ENCODE measurements at regions not wholly inside any gene's neighbourhood (a gene's known extent, or its start where the extent isn't known, plus 50 kb on each side); places are given as distances from the start of the nearest gene placed in this dataset.

DNA sequence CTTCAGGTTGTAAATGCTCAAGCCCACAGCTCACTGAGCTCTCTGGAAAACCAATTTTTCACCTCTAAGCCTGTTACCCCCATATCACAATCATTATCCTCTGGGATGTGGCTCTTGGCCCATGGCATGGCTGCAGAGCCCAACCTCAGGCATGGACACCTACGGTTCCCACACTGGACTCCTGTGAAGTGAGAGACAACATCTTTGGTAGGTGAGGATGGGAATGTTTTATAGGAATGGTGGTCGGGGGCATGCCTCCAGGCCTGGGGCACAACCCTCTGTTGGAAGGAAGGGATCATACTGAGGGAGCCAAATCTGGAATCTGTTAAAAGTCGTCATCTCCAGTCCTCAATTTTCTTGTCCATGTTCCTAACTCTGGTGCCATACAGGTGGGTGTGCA lies 179.1 kb downstream of the FOXD2 start:
- Histone ChIP-seq H3K4me3 (ENCODE audit: low read length) (no peak overlapping the region), H3K9me3 (ENCODE audit: insufficient read depth, low read depth, low read length) (no peaks in the 10 kb centered on the region), H3K36me3 (ENCODE audit: insufficient read depth, low read depth, low read length) (no peaks in the 10 kb centered on the region), H3K27ac (ENCODE audit: low read length) (no peak overlapping the region), H3K9ac (ENCODE audit: low read depth, low read length) (no peak overlapping the region), H3K4me1 (ENCODE audit: insufficient read depth, low read length) (no peaks in the 10 kb centered on the region), H3K27me3 (ENCODE audit: insufficient read depth, low read length) (peaks cover 23% of the 10 kb centered on the region)

GRCh38 chr1:47617381-47618221 lies 179.8 kb downstream of the FOXD2 start:
- Histone ChIP-seq H3K36me3 (ENCODE audit: insufficient read depth, low read depth, low read length) (no peaks in the 10 kb centered on the region), H3K9me3 (ENCODE audit: insufficient read depth, low read depth, low read length) (no peaks in the 10 kb centered on the region), H3K27me3 (ENCODE audit: insufficient read depth, low read length) (peaks cover 28% of the 10 kb centered on the region), H3K9ac (ENCODE audit: low read depth, low read length) (no peak overlapping the region), H3K4me3 (ENCODE audit: low read length) (no peak overlapping the region), H3K27ac (ENCODE audit: low read length) (no peak overlapping the region), H3K4me1 (ENCODE audit: insufficient read depth, low read length) (no peaks in the 10 kb centered on the region)

DNA sequence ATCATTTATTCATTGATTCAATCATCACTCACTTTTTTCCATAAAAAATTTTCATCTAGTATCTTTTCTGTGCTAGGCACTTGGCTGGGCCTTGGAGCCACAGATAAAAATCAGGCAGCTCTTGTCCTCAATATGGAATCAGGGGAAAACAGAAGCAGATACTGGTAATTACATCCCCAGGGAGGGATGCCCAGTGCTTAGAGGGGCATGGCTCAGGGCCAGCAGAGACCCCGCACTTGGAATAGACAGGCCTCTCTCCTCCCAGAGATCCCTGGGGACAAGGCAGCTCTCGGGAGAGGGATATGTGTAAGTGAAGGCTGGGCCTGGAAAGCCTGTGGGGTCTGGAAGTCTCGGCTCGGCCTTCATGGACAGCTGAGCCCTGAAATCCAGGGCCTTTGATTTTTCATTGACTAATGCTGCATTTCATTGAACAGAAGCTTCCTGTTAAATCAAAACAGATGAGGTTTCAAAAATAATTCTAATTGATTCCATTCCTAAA lies 180.4 kb downstream of the FOXD2 start:
- Histone ChIP-seq H3K27ac (ENCODE audit: low read length) (no peak overlapping the region), H3K4me1 (ENCODE audit: insufficient read depth, low read length) (no peaks in the 10 kb centered on the region), H3K9ac (ENCODE audit: low read depth, low read length) (no peak overlapping the region), H3K36me3 (ENCODE audit: insufficient read depth, low read depth, low read length) (no peaks in the 10 kb centered on the region), H3K27me3 (ENCODE audit: insufficient read depth, low read length) (peaks cover 29% of the 10 kb centered on the region), H3K4me3 (ENCODE audit: low read length) (no peak overlapping the region), H3K9me3 (ENCODE audit: insufficient read depth, low read depth, low read length) (no peaks in the 10 kb centered on the region)

DNA sequence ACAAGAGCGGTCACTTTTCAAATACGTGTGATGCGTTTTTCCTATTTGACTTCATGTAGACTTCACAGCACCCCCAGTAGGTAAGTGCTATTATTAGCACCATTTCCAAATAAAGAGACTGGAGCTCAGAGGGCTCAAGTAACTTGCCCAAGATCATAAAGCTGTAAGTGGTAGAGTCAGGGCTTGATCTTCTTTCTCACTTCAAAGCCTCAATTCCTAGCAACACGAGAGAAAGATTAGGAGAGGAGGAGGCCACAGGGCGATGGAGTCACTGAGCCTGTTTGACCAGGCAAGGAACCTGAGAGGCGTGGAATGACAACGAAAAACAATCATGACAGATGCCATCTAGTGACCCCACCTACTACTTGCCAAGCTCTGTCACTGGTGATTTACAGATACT lies 181.0 kb downstream of the FOXD2 start:
- no peak overlapping the region for H3K27ac ChIP-seq (ENCODE audit: low read length)
- H3K4me3 ChIP-seq (ENCODE audit: low read length) = no peak overlapping the region
- no peak overlapping the region for H3K9ac ChIP-seq (ENCODE audit: low read depth, low read length)

GRCh38 chr1:47621483-47621882 lies 183.6 kb downstream of the FOXD2 start:
- Histone ChIP-seq H3K9ac (ENCODE audit: low read depth, low read length) (no peak overlapping the region), H3K36me3 (ENCODE audit: insufficient read depth, low read depth, low read length) (no peaks in the 10 kb centered on the region), H3K4me1 (ENCODE audit: insufficient read depth, low read length) (no peaks in the 10 kb centered on the region), H3K27ac (ENCODE audit: low read length) (no peak overlapping the region), H3K4me3 (ENCODE audit: low read length) (no peak overlapping the region), H3K9me3 (ENCODE audit: insufficient read depth, low read depth, low read length) (no peaks in the 10 kb centered on the region), H3K27me3 (ENCODE audit: insufficient read depth, low read length) (peaks cover 37% of the 10 kb centered on the region)

More for the DNA sequence above, 181.0 kb downstream of the FOXD2 start:
- Histone ChIP-seq H3K36me3 (ENCODE audit: insufficient read depth, low read depth, low read length) (no peaks in the 10 kb centered on the region), H3K9me3 (ENCODE audit: insufficient read depth, low read depth, low read length) (no peaks in the 10 kb centered on the region), H3K4me1 (ENCODE audit: insufficient read depth, low read length) (no peaks in the 10 kb centered on the region), H3K27me3 (ENCODE audit: insufficient read depth, low read length) (peaks cover 32% of the 10 kb centered on the region)

GRCh38 chr1:47621977-47622376 lies 184.1 kb downstream of the FOXD2 start:
- Histone ChIP-seq H3K4me1 (ENCODE audit: insufficient read depth, low read length) (no peaks in the 10 kb centered on the region), H3K27me3 (ENCODE audit: insufficient read depth, low read length) (peaks cover 37% of the 10 kb centered on the region), H3K9me3 (ENCODE audit: insufficient read depth, low read depth, low read length) (no peaks in the 10 kb centered on the region), H3K9ac (ENCODE audit: low read depth, low read length) (no peak overlapping the region), H3K27ac (ENCODE audit: low read length) (no peak overlapping the region), H3K36me3 (ENCODE audit: insufficient read depth, low read depth, low read length) (no peaks in the 10 kb centered on the region), H3K4me3 (ENCODE audit: low read length) (no peak overlapping the region)

- Histone ChIP-seq H3K9me3 (ENCODE audit: insufficient read depth, low read depth, low read length) (no peaks in the 10 kb centered on the region), H3K9ac (ENCODE audit: low read depth, low read length) (no peak overlapping the region)
These were observed 185.1 kb downstream of the FOXD2 start for GRCh38 chr1:47622776-47623556.

GRCh38 chr1:47623557-47623940 lies 185.7 kb downstream of the FOXD2 start:
- Histone ChIP-seq H3K27ac (ENCODE audit: low read length) (no peak overlapping the region), H3K4me1 (ENCODE audit: insufficient read depth, low read length) (no peaks in the 10 kb centered on the region), H3K9ac (ENCODE audit: low read depth, low read length) (no peak overlapping the region), H3K9me3 (ENCODE audit: insufficient read depth, low read depth, low read length) (no peaks in the 10 kb centered on the region), H3K36me3 (ENCODE audit: insufficient read depth, low read depth, low read length) (no peaks in the 10 kb centered on the region), H3K27me3 (ENCODE audit: insufficient read depth, low read length) (peaks cover 37% of the 10 kb centered on the region), H3K4me3 (ENCODE audit: low read length) (no peak overlapping the region)

More at GRCh38 chr1:47622776-47623556, 185.1 kb downstream of the FOXD2 start:
- no peak overlapping the region for H3K4me3 ChIP-seq (ENCODE audit: low read length)
- no peaks in the 10 kb centered on the region for H3K4me1 ChIP-seq (ENCODE audit: insufficient read depth, low read length)
- peaks cover 37% of the 10 kb centered on the region for H3K27me3 ChIP-seq (ENCODE audit: insufficient read depth, low read length)
- no peaks in the 10 kb centered on the region for H3K36me3 ChIP-seq (ENCODE audit: insufficient read depth, low read depth, low read length)
- H3K27ac ChIP-seq (ENCODE audit: low read length) = no peak overlapping the region

- H3K27ac ChIP-seq (ENCODE audit: low read length) = no peak overlapping the region
- H3K36me3 ChIP-seq (ENCODE audit: insufficient read depth, low read depth, low read length) = no peaks in the 10 kb centered on the region
- no peaks in the 10 kb centered on the region for H3K9me3 ChIP-seq (ENCODE audit: insufficient read depth, low read depth, low read length)
- H3K27me3 ChIP-seq (ENCODE audit: insufficient read depth, low read length) = peaks cover 32% of the 10 kb centered on the region
- H3K4me1 ChIP-seq (ENCODE audit: insufficient read depth, low read length) = no peaks in the 10 kb centered on the region
- H3K4me3 ChIP-seq (ENCODE audit: low read length) = no peak overlapping the region
- no peak overlapping the region for H3K9ac ChIP-seq (ENCODE audit: low read depth, low read length)
These were observed 186.7 kb downstream of the FOXD2 start for GRCh38 chr1:47624531-47624930.

GRCh38 chr1:47627016-47627415 lies 189.2 kb downstream of the FOXD2 start:
- Histone ChIP-seq H3K27ac (ENCODE audit: low read length) (no peak overlapping the region), H3K4me3 (ENCODE audit: low read length) (no peak overlapping the region), H3K4me1 (ENCODE audit: insufficient read depth, low read length) (no peaks in the 10 kb centered on the region), H3K36me3 (ENCODE audit: insufficient read depth, low read depth, low read length) (no peaks in the 10 kb centered on the region), H3K9me3 (ENCODE audit: insufficient read depth, low read depth, low read length) (no peaks in the 10 kb centered on the region), H3K9ac (ENCODE audit: low read depth, low read length) (no peak overlapping the region), H3K27me3 (ENCODE audit: insufficient read depth, low read length) (peaks cover 14% of the 10 kb centered on the region; the same call in 1 of the 2 replicates)

DNA sequence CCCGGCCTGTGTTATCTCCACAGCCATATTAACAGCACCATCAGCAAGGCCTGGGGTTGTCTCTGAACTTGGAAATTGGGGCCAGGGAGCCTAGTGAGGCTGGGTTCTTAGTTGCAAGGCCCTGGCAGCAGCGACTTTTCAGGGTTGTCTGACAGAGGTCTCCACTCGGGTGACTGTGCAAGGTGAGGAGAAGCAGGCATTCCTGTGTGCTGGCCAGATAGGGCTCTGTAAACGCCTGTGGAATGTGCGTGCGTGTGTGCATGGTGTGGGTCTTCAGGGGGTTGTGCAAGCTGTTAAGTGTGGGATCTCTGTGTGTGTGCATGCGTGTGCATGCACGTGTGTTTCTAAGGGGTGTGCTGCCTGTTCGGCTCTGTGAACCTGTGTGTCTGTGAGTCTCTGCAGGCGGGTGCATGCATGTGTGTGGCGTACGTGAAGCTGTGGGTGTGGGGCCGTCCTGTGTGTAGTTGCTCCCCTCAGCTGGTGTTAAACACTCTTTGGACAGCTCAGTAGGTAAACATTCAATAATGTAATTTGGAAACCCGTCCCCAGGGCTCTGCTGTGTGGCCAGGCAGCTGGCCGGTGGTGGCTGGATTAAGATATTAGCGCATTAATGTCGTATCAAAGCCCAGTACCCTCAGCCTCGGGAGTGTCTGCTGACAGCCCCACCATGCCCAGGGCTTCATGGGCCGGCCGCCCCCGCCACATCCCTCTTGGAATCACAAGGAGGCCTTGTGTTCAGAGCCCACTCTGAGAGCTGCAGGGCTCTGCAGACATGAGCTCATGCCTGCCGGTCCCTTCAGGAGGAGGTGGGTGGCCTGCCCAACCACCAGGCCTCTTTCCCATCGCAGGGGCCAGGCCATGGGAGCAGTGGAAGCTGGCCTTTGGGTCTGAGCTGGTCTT lies 189.9 kb downstream of the FOXD2 start:
- no peaks in the 10 kb centered on the region for H3K36me3 ChIP-seq (ENCODE audit: insufficient read depth, low read depth, low read length)
- H3K9ac ChIP-seq (ENCODE audit: low read depth, low read length) = no peak overlapping the region
- H3K4me3 ChIP-seq (ENCODE audit: low read length) = no peak overlapping the region
- H3K27ac ChIP-seq (ENCODE audit: low read length) = no peak overlapping the region
- peaks cover 14% of the 10 kb centered on the region; the same call in 1 of the 2 replicates for H3K27me3 ChIP-seq (ENCODE audit: insufficient read depth, low read length)
- no peaks in the 10 kb centered on the region for H3K4me1 ChIP-seq (ENCODE audit: insufficient read depth, low read length)
- no peaks in the 10 kb centered on the region for H3K9me3 ChIP-seq (ENCODE audit: insufficient read depth, low read depth, low read length)
